Tibial artery (tissue), 4 donors: ENCODE measurements at regions not wholly inside any gene's neighbourhood (a gene's known extent, or its start where the extent isn't known, plus 50 kb on each side); places are given as distances from the start of the nearest gene placed in this dataset.

Experiments
- DNase-seq, 2 donors: peaks; one replicate each; pipeline ENCODE4 v3.0.0-alpha.2; 2019
- H3K27ac ChIP-seq, 2 donors: fragments of 200-600 bp; sonication (generic) in 1 of 2; 1 replicate in 1 of 2; 2 replicates in 1 of 2; pipeline ENCODE4 v1.5.1; 2018 to 2019; ENCODE audit warnings: mild to moderate bottlenecking in 1 of 2
- H3K27me3 ChIP-seq, 2 donors: fragments of 200-600 bp; sonication (generic) in 1 of 2; one replicate each; pipeline versions ENCODE4 v1.5.1 to v1.6.0; 2016 to 2019
- H3K36me3 ChIP-seq, 3 donors: fragments of 200-600 bp; sonication (generic) in 2 of 3; one replicate each; pipeline ENCODE4 v1.5.1; 2016 to 2019; ENCODE audit warnings: mild to moderate bottlenecking in 2 of 3
- H3K4me1 ChIP-seq, 4 donors: fragments of 200-600 bp; sonication (generic) in 2 of 4; 1 replicate in 3 of 4; 2 replicates in 1 of 4; pipeline ENCODE4 v1.5.1; 2016 to 2019
- H3K4me3 ChIP-seq, 2 donors: fragments of 200-600 bp; sonication (generic) in 1 of 2; 1 replicate in 1 of 2; 2 replicates in 1 of 2; pipeline ENCODE4 v1.5.1; 2018 to 2019; ENCODE audit warnings: mild to moderate bottlenecking in 2 of 2
- H3K9me3 ChIP-seq, 3 donors: fragments of 200-600 bp; sonication (generic) in 1 of 3; one replicate each; pipeline ENCODE4 v1.5.1; 2016 to 2019
- CTCF ChIP-seq, 2 experiments: fragments of 200-600 bp in 1 of 2; fragments of 450-650 bp in 1 of 2; IDR thresholded peaks; one replicate each; pipeline ENCODE4 v1.5.1; 2017 to 2019; ENCODE audit warnings: antibody characterized with exemption in 2 of 2, mild to moderate bottlenecking in 1 of 2, moderate library complexity in 1 of 2
- intact Hi-C: fragments of 100-400 bp; cut with DNase I; formaldehyde crosslinking; loops from one replicate; pipeline ENCODE4 v1.15.0; 2023; ENCODE audit warnings: low total_unique reads

GRCh38 chr2:158034198-158034866 lies 67.3 kb upstream of the UPP2 start:
- Histone ChIP-seq H3K36me3 (no peaks in the 10 kb centered on the region), H3K27ac (no peak overlapping the region), H3K9me3 (no peaks in the 10 kb centered on the region), H3K4me3 (no peak overlapping the region), H3K4me1 (no peaks in the 10 kb centered on the region), H3K27me3 (no peaks in the 10 kb centered on the region)
- intact Hi-C loops: no loop called here
- no peak for DNase-seq
- TF ChIP-seq CTCF (IDR thresholded peaks at IDR 0.05): no peak

- DNase-seq: no peak
Observed at GRCh38 chr2:158031371-158031770, 70.3 kb upstream of the UPP2 start.

GRCh38 chr2:158025255-158025996 lies 76.2 kb upstream of the UPP2 start:
- no peaks in the 10 kb centered on the region for H3K4me1 ChIP-seq
- no peak for TF ChIP-seq CTCF (IDR thresholded peaks at IDR 0.05)
- H3K27ac ChIP-seq: no peak overlapping the region
- intact Hi-C loops: loop anchor here (5.0 kb wide), 1 partner anchor 722 kb away; no protein-coding TSS in a partner anchor
- no peak overlapping the region for H3K4me3 ChIP-seq
- H3K36me3 ChIP-seq: no peaks in the 10 kb centered on the region
- DNase-seq: no peak
- no peaks in the 10 kb centered on the region for H3K27me3 ChIP-seq
- H3K9me3 ChIP-seq: no peaks in the 10 kb centered on the region

More at GRCh38 chr2:158031371-158031770, 70.3 kb upstream of the UPP2 start:
- Histone ChIP-seq H3K27ac (no peak overlapping the region), H3K4me1 (no peaks in the 10 kb centered on the region), H3K9me3 (no peaks in the 10 kb centered on the region), H3K36me3 (no peaks in the 10 kb centered on the region), H3K4me3 (no peak overlapping the region), H3K27me3 (no peaks in the 10 kb centered on the region)
- intact Hi-C loops: no loop called here
- TF ChIP-seq CTCF (IDR thresholded peaks at IDR 0.05): no peak

- intact Hi-C loops: no loop called here
- H3K27ac ChIP-seq: no peak overlapping the region
- no peak for DNase-seq
- no peak overlapping the region for H3K4me3 ChIP-seq
- no peaks in the 10 kb centered on the region for H3K4me1 ChIP-seq
- H3K36me3 ChIP-seq: no peaks in the 10 kb centered on the region
- peak; percentile 65 to 84 for TF ChIP-seq CTCF (IDR thresholded peaks at IDR 0.05)
- H3K27me3 ChIP-seq: no peaks in the 10 kb centered on the region
- no peaks in the 10 kb centered on the region for H3K9me3 ChIP-seq
Observed at GRCh38 chr2:158024288-158024898, 77.3 kb upstream of the UPP2 start.

- DNase-seq: no peak
- no peak for TF ChIP-seq CTCF (IDR thresholded peaks at IDR 0.05)
- Histone ChIP-seq H3K36me3 (no peaks in the 10 kb centered on the region), H3K4me3 (no peak overlapping the region), H3K27me3 (no peaks in the 10 kb centered on the region), H3K9me3 (no peaks in the 10 kb centered on the region), H3K4me1 (no peaks in the 10 kb centered on the region), H3K27ac (no peak overlapping the region)
- intact Hi-C loops: no loop called here
Observed at GRCh38 chr2:158022888-158023287, 78.8 kb upstream of the UPP2 start.
